ENCODE measurements at regions not wholly inside any gene's neighbourhood (a gene's known extent, or its start where the extent isn't known, plus 50 kb on each side); places are given as distances from the start of the nearest gene placed in this dataset.

GRCh38 chr6:134519465-134519864, 201.6 kb upstream of the SGK1 start:
- CTCF ChIA-PET = no interaction called here
- intact Hi-C loops (cut with micrococcal nuclease; ENCODE audit: unreplicated experiment) = no loop called here
- Mint-ChIP-seq H3K4me1 (ENCODE audit: low read depth, unreplicated experiment) (no peaks in the 10 kb centered on the region), H3K27ac (ENCODE audit: unreplicated experiment) (no peak overlapping the region), H3K36me3 (ENCODE audit: insufficient read depth, unreplicated experiment) (no peaks in the 10 kb centered on the region), H3K9me3 (ENCODE audit: unreplicated experiment) (no peaks in the 10 kb centered on the region), H3K4me3 (ENCODE audit: unreplicated experiment) (no peak overlapping the region), H3K27me3 (ENCODE audit: insufficient read depth, unreplicated experiment) (no peaks in the 10 kb centered on the region)
- TF ChIP-seq CTCF (IDR thresholded peaks at IDR 0.05; ENCODE audit: insufficient read depth in 1 of 2, low read depth in 1 of 2, low read length in 1 of 2, severe bottlenecking in 1 of 2, unreplicated experiment in 1 of 2) = no peak
- no peak for DNase-seq
- Histone ChIP-seq H3K4me1 (no peaks in the 10 kb centered on the region), H3K27me3 (replicated peaks; ENCODE audit: control insufficient read depth, insufficient read depth, low read length) (no peaks in the 10 kb centered on the region), H3K36me3 (ENCODE audit: control insufficient read depth, insufficient read depth, low read length) (no peaks in the 10 kb centered on the region), H3K9me3 (no peaks in the 10 kb centered on the region), H3K4me3 (ENCODE audit: low read depth, low read length) (no peak overlapping the region)
- POLR2A ChIA-PET = no interaction called here
- BruUV-seq (replicated peaks) = no TSS peak

- no peaks in the 10 kb centered on the region for H3K27me3 Mint-ChIP-seq (ENCODE audit: insufficient read depth, unreplicated experiment)
- Histone ChIP-seq H3K4me1 (no peaks in the 10 kb centered on the region), H3K4me3 (ENCODE audit: low read depth, low read length) (no peak overlapping the region), H3K27me3 (replicated peaks; ENCODE audit: control insufficient read depth, insufficient read depth, low read length) (no peaks in the 10 kb centered on the region), H3K36me3 (ENCODE audit: control insufficient read depth, insufficient read depth, low read length) (no peaks in the 10 kb centered on the region), H3K9me3 (no peaks in the 10 kb centered on the region)
- ChIA-PET CTCF (no interaction called here), POLR2A (no interaction called here)
- BruUV-seq (replicated peaks) = no TSS peak
- H3K4me1 Mint-ChIP-seq (ENCODE audit: low read depth, unreplicated experiment) = no peaks in the 10 kb centered on the region
- no peak for DNase-seq
- H3K9me3 Mint-ChIP-seq (ENCODE audit: unreplicated experiment) = no peaks in the 10 kb centered on the region
- TF ChIP-seq CTCF (IDR thresholded peaks at IDR 0.05; ENCODE audit: insufficient read depth in 1 of 2, low read depth in 1 of 2, low read length in 1 of 2, severe bottlenecking in 1 of 2, unreplicated experiment in 1 of 2) = no peak
- no peak overlapping the region for H3K4me3 Mint-ChIP-seq (ENCODE audit: unreplicated experiment)
- no peaks in the 10 kb centered on the region for H3K36me3 Mint-ChIP-seq (ENCODE audit: insufficient read depth, unreplicated experiment)
- no peak overlapping the region for H3K27ac Mint-ChIP-seq (ENCODE audit: unreplicated experiment)
- intact Hi-C loops (cut with micrococcal nuclease; ENCODE audit: unreplicated experiment) = no loop called here
Measured at GRCh38 chr6:134517868-134518267, 200.0 kb upstream of the SGK1 start.

GRCh38 chr6:134517145-134517658, 199.3 kb upstream of the SGK1 start:
- ChIA-PET POLR2A (no interaction called here), CTCF (no interaction called here)
- no peaks in the 10 kb centered on the region for H3K4me1 ChIP-seq
- intact Hi-C loops (cut with micrococcal nuclease; ENCODE audit: unreplicated experiment) = no loop called here
- no peak overlapping the region for H3K4me3 ChIP-seq (ENCODE audit: low read depth, low read length)
- no peaks in the 10 kb centered on the region for H3K4me1 Mint-ChIP-seq (ENCODE audit: low read depth, unreplicated experiment)
- no peak for TF ChIP-seq CTCF (IDR thresholded peaks at IDR 0.05; ENCODE audit: insufficient read depth in 1 of 2, low read depth in 1 of 2, low read length in 1 of 2, severe bottlenecking in 1 of 2, unreplicated experiment in 1 of 2)
- no peaks in the 10 kb centered on the region for H3K36me3 ChIP-seq (ENCODE audit: control insufficient read depth, insufficient read depth, low read length)
- no peaks in the 10 kb centered on the region for H3K27me3 ChIP-seq (replicated peaks; ENCODE audit: control insufficient read depth, insufficient read depth, low read length)
- H3K9me3 ChIP-seq = no peaks in the 10 kb centered on the region
- DNase-seq = no peak
- H3K9me3 Mint-ChIP-seq (ENCODE audit: unreplicated experiment) = no peaks in the 10 kb centered on the region
- no peaks in the 10 kb centered on the region for H3K27me3 Mint-ChIP-seq (ENCODE audit: insufficient read depth, unreplicated experiment)
- BruUV-seq (replicated peaks) = no TSS peak
- H3K36me3 Mint-ChIP-seq (ENCODE audit: insufficient read depth, unreplicated experiment) = no peaks in the 10 kb centered on the region
- no peak overlapping the region for H3K27ac Mint-ChIP-seq (ENCODE audit: unreplicated experiment)
- H3K4me3 Mint-ChIP-seq (ENCODE audit: unreplicated experiment) = no peak overlapping the region

Data from Caco-2 (cell line).